Esophagus (tissue), 2 donors: ENCODE measurements at regions not wholly inside any gene's neighbourhood (a gene's known extent, or its start where the extent isn't known, plus 50 kb on each side); places are given as distances from the start of the nearest gene placed in this dataset.
"Not testable (repeated sequence)": the region's sequence is repeated elsewhere in the genome, so short reads cannot be mapped to it uniquely, and the experiment has no call there.

Experiments
- H3K27ac ChIP-seq, 2 donors: one replicate each; pipeline ENCODE4 v1.5.1; 2013; ENCODE audit warnings: low read depth in 2 of 2, mild to moderate bottlenecking in 2 of 2, inconsistent platforms in 1 of 2, low read length in 1 of 2, moderate library complexity in 1 of 2
- H3K27me3 ChIP-seq, 2 donors: one replicate each; pipeline ENCODE4 v1.6.1; 2013; ENCODE audit warnings: low read length in 2 of 2, control low read depth in 1 of 2, mild to moderate bottlenecking in 1 of 2; ENCODE audit not compliant: insufficient read depth in 2 of 2, control insufficient read depth in 1 of 2
- H3K36me3 ChIP-seq, 2 donors: one replicate each; pipeline ENCODE4 v1.6.1; 2013; ENCODE audit warnings: low read length in 1 of 2; ENCODE audit not compliant: control insufficient read depth in 2 of 2, insufficient read depth in 2 of 2
- H3K4me1 ChIP-seq, 2 donors: one replicate each; pipeline ENCODE4 v1.6.1; 2013; ENCODE audit warnings: low read length in 1 of 2; ENCODE audit not compliant: control insufficient read depth in 2 of 2, insufficient read depth in 2 of 2
- H3K4me3 ChIP-seq, 2 donors: one replicate each; pipeline ENCODE4 v1.5.1; 2013; ENCODE audit warnings: low read length in 2 of 2, mild to moderate bottlenecking in 2 of 2, low read depth in 1 of 2, moderate library complexity in 1 of 2
- H3K9me3 ChIP-seq, 2 donors: one replicate each; pipeline ENCODE4 v1.6.1; 2013; ENCODE audit warnings: mild to moderate bottlenecking in 2 of 2, low read depth in 1 of 2, low read length in 1 of 2, moderate library complexity in 1 of 2; ENCODE audit not compliant: control insufficient read depth in 2 of 2, insufficient read depth in 1 of 2
- WGBS, 2 donors: extraction: QIAGEN DNeasy Blood & Tissue Kit; methylation state at CpG; one replicate each; pipeline ENCODE4 v1.1.7; 2013; 5-methylcytosine and 5-hydroxymethylcytosine counted together
- donor health status: healthy with polysubstance abuse.
- donor health status: Bipolar disorder and iron deficiency.

- H3K27me3 ChIP-seq, result no peaks in the 10 kb centered on the region
- H3K4me3 ChIP-seq, result no peak overlapping the region
- no peaks in the 10 kb centered on the region for H3K4me1 ChIP-seq
- no peaks in the 10 kb centered on the region for H3K36me3 ChIP-seq
- no peak overlapping the region for H3K27ac ChIP-seq
- no peaks in the 10 kb centered on the region for H3K9me3 ChIP-seq
These were observed 64.1 kb upstream of the MMS22L start for GRCh38 chr6:97347111-97347510.

DNA sequence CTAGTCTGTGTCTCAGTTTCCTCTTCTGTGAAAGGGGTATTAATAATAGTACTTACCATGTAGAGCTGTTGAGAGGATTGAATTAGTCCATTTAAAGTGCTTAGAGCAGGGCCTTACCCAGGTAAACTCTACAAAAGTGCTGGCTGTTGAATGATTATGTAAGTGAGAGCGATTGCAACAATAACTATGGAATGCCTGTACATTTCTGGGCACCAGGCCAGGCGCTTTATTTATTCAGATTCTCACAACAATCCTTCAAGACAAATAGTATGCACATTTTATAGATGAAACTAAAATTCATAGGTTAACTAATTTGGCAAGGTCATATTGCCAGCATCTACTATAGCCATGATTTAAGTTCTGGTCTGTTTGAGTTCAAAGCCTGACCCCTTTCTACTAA lies 78.3 kb upstream of the MMS22L start:
- Histone ChIP-seq H3K9me3 (no peaks in the 10 kb centered on the region), H3K4me1 (no peaks in the 10 kb centered on the region), H3K36me3 (no peaks in the 10 kb centered on the region), H3K27me3 (no peaks in the 10 kb centered on the region), H3K4me3 (no peak overlapping the region), H3K27ac (no peak overlapping the region)
- WGBS, 2 donors, result 45 to 62% methylated on average over 2 of the region's 2 CpGs

DNA sequence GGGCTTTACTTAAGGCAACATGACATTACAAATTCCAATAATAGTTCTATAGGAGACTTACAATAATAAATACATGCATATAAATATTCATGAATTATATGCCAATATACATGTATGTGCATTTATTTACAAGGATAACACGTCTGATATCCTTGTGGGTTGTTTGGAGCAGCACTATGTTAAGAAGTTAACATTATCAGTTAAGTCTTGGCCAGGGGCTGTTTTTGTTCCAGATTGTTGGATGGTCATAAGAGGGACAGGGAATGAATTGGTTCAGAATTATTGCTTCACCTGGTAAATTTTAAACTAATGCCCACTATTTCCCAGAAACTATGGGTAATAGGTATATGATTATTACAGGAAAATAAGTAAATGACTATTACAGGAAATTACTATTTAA lies 81.3 kb upstream of the MMS22L start:
- Histone ChIP-seq H3K27me3 (no peaks in the 10 kb centered on the region), H3K4me1 (no peaks in the 10 kb centered on the region), H3K9me3 (no peaks in the 10 kb centered on the region), H3K4me3 (no peak overlapping the region), H3K27ac (no peak overlapping the region), H3K36me3 (no peaks in the 10 kb centered on the region)
- WGBS, 2 donors, result 65 to 67% methylated on average over 1 of the region's 1 CpG

DNA sequence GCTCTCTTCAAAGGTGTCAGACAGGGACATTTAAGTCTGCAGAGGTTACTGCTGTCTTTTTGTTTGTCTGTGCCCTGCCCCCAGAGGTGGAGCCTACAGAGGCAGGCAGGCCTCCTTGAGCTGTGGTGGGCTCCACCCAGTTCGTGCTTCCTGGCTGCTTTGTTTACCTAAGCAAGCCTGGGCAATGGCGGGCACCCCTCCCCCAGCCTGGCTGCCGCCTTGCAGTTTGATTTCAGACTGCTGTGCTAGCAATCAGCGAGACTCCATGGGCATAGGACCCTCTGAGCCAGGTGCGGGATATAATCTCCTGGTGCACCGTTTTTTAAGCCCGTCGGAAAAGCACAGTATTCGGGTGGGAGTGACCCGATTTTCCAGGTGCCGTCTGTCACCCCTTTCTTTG lies 99.1 kb upstream of the MMS22L start:
- H3K36me3 ChIP-seq, H3K4me3 ChIP-seq, H3K9me3 ChIP-seq, H3K4me1 ChIP-seq, H3K27me3 ChIP-seq, H3K27ac ChIP-seq: not testable (repeated sequence)
- 78 to 86% methylated on average over 6 to 11 of the region's 11 CpGs for WGBS, 2 donors

- Histone ChIP-seq H3K27me3 (no peaks in the 10 kb centered on the region), H3K4me3 (no peak overlapping the region), H3K27ac (no peak overlapping the region), H3K9me3 (no peaks in the 10 kb centered on the region), H3K4me1 (no peaks in the 10 kb centered on the region), H3K36me3 (no peaks in the 10 kb centered on the region)
These were observed 109.7 kb upstream of the MMS22L start for GRCh38 chr6:97392735-97393134.

- WGBS, 2 donors, result 0 to 4% methylated on average over 1 of the region's 1 CpG
These were observed 111.2 kb upstream of the MMS22L start for GRCh38 chr6:97394160-97394748.

GRCh38 chr6:97396880-97397279 lies 113.9 kb upstream of the MMS22L start:
- Histone ChIP-seq H3K27ac (no peak overlapping the region), H3K9me3 (no peaks in the 10 kb centered on the region), H3K4me1 (no peaks in the 10 kb centered on the region), H3K4me3 (no peak overlapping the region), H3K36me3 (no peaks in the 10 kb centered on the region), H3K27me3 (no peaks in the 10 kb centered on the region)
- WGBS, 2 donors, result 93 to 95% methylated on average over 4 of the region's 4 CpGs

More at GRCh38 chr6:97394160-97394748, 111.2 kb upstream of the MMS22L start:
- Histone ChIP-seq H3K36me3 (no peaks in the 10 kb centered on the region), H3K27me3 (no peaks in the 10 kb centered on the region), H3K4me3 (no peak overlapping the region), H3K4me1 (no peaks in the 10 kb centered on the region), H3K9me3 (no peaks in the 10 kb centered on the region), H3K27ac (no peak overlapping the region)

GRCh38 chr6:97399208-97399607 lies 116.2 kb upstream of the MMS22L start:
- Histone ChIP-seq H3K4me3 (no peak overlapping the region), H3K4me1 (no peaks in the 10 kb centered on the region), H3K9me3 (no peaks in the 10 kb centered on the region), H3K27me3 (no peaks in the 10 kb centered on the region), H3K36me3 (no peaks in the 10 kb centered on the region), H3K27ac (no peak overlapping the region)
- WGBS, 2 donors, result 76 to 77% methylated on average over 2 of the region's 2 CpGs

DNA sequence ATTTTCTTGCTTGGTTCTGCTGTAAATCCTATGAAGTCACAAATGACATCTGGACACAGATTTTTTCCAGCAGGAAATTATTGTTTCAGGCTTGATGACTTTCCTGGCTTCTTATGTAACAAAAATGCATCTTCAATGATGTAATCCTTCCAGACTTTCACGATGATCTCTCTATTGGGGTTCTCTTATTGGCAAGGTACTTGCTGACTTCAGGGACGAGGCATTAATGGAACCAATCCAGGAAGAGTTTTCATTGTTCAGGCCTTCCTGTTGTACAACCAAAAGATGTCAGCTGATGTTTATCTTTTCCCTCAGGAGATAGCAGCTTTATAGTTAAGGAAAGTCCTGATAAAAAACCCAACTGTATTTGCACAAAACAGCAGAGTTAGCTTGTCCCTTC lies 118.5 kb upstream of the MMS22L start:
- H3K4me3 ChIP-seq, result no peak overlapping the region
- H3K27me3 ChIP-seq, result no peaks in the 10 kb centered on the region
- no peaks in the 10 kb centered on the region for H3K36me3 ChIP-seq
- WGBS, 2 donors, result 10 to 26% methylated on average over 2 of the region's 2 CpGs
- no peaks in the 10 kb centered on the region for H3K9me3 ChIP-seq
- H3K27ac ChIP-seq, result no peak overlapping the region
- no peaks in the 10 kb centered on the region for H3K4me1 ChIP-seq

DNA sequence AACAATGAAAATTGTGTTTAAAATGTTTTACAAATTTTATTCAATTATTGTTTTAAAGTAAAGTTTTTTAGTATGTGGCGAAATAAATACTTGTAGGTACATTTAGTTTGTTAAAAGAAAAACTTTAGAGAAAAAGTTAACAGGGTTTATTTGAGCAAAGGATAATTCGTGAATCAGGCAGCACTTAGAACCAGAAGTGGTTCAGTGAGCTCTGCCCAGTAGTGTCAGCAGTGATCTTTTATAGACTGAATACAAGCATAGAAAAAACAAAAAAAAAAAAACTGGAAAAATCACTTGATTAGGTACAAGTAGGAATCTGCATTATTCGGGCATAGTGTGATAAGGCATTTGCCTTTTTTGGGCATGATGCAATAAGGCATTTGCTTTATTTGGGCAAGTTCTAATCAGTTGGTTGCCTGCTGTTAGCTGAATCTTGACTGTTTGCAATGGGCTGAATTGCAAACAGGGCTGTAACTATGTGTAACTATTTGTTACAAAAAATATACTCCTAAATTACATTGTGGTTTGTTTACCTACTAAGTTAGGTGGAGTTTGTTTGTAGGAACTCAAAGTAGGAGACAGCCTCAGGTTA lies 122.9 kb upstream of the MMS22L start:
- Histone ChIP-seq H3K27ac (no peak overlapping the region), H3K27me3 (no peaks in the 10 kb centered on the region), H3K4me1 (no peaks in the 10 kb centered on the region), H3K9me3 (no peaks in the 10 kb centered on the region), H3K4me3 (no peak overlapping the region), H3K36me3 (no peaks in the 10 kb centered on the region)
- WGBS, 2 donors, result 61 to 66% methylated on average over 3 of the region's 3 CpGs
